Right forelimb (tissue), 1 donor: ENCODE measurements at regions not wholly inside any gene's neighbourhood (a gene's known extent, or its start where the extent isn't known, plus 50 kb on each side); places are given as distances from the start of the nearest gene placed in this dataset.

Source experiments
- DNase-seq: peaks from one replicate; pipeline ENCODE4 v3.0.0-alpha.2; 2018

GRCh38 chr6:168896321-168896720 is 357.3 kb downstream of the THBS2 start:
- no peak for DNase-seq

GRCh38 chr6:168895102-168895812 is 358.4 kb downstream of the THBS2 start:
- DNase-seq, result peak; percentile 87

- DNase-seq, result no peak
Measured at GRCh38 chr6:168892031-168892430, 361.6 kb downstream of the THBS2 start.

GRCh38 chr6:168890981-168891365 is 362.7 kb downstream of the THBS2 start:
- no peak for DNase-seq

DNA sequence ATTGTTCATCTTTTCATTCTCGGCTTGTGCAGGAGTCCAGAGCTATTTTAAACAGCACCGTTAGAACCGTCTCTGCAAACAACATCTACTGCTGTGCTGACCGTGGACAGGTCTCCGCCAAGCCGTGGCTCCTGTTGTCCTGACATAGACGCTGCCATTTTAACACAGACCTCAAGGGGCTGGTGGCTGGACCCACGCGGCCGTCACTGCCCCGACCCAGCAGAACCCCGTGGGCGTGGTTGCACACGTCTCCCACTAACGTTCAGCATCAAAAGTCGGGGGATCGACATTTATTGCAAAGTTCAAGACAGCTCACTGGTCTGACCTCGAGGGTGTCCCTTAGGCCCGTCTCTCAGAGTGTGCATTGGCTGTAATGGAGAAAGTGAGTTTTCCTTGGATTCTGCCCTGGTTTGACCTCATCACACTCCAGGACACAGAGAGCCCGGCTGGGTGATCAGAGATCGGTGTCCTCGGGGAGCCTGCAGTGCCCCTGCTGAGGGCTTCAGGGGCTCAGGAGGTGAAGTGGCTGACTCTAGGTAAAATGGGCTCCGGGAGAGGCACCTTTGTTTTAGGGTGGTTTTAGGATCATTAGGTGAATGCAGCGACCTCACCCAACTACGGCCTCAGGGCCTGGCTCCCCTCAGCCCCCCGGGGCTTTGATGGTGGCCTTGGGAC is 363.2 kb downstream of the THBS2 start:
- no peak for DNase-seq

- DNase-seq, result no peak
Measured at GRCh38 chr6:168888786-168889345, 364.8 kb downstream of the THBS2 start.

DNA sequence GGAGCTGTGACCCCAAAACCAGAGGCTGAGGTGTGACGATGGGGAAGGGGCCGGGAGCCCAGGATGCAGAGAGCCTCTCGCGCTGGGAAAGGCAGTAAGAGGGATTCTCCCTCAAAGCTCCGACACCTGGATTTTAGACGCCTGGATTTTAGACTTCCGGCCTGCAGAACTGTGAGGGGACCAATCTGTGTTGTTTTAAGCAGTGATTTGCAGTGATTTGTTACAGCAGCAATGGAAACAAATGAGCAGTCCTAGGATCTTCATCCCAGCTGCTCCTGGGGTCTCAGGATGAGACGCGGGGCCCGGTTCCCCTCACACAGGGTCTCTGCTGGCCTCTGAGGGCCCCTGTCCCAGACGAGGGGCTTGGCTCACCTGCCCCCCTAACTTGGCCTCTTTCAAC is 365.5 kb downstream of the THBS2 start:
- DNase-seq, result peak; percentile 37

- DNase-seq, result peak; percentile 37
Measured at GRCh38 chr6:168887621-168888020, 366.0 kb downstream of the THBS2 start.

- peak; percentile 17 for DNase-seq
Measured at GRCh38 chr6:168886964-168887363, 366.7 kb downstream of the THBS2 start.

DNA sequence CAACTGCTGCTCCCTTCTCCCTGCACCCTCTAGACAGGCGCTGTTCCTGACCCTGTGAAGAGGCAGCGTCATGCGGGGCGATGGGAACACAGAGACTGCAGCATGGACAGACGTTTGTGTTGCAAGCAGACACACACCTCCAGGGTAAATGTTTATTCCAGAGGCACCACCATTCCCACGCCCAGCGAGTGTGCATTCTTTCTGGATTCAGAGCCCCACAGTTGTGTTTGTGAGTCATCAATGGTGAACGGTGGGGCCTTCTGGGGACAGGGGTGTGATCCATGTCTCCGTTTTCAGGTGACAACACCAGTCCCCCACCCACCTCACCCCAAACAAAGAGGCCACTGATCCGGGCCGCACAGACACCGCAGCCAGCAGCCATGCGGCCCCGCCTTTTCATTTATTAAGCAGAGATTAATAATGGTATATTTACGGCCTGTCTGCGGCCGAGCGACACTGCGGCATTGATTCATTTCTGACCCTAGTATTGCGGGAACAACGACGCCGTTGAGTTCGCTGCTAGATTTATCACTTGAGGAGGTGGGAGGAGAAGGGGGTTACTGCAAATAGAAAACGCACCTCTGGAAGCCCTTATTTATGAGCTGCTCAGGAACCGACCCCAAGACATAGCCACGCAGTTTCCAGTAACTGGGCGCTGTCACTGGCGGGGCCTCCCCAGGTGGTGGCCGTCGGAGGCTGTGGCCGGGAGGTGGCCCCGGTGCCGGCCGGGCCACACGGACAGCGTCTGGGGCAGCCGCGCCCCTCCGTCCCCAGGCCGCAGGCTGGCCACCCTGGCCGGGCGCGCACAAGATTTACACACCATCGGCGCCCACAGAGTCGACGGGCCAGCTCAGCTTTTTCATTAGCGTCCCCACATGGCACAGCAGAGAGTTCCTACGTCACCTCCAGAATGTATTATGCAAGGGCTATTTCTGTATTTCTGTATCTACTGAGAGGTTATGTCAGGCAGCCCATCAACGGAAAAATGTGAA is 367.6 kb downstream of the THBS2 start:
- peak; percentile 48 for DNase-seq

DNA sequence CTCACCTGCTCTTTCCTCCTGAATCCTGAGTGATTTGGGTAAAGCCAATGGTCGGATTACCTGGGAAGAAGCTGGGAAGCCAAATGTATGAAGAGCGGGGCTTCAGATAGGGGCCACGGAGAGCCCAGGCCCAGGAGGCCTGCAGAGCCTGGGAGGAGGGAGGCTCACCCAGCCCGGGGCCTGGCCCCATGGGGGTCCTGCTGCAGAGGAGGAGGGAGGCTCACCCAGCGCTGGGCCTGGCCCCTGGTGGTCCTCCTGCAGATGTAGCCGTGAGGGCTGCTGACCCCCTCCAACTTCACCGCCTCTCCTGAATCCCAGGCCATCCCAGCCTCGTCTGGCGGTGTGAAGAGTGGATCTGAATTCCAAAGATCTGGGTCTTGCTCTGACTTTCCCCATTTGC is 368.4 kb downstream of the THBS2 start:
- peak; percentile 41 for DNase-seq

GRCh38 chr6:168884646-168885086 is 369.0 kb downstream of the THBS2 start:
- DNase-seq, result peak; percentile 88

GRCh38 chr6:168884050-168884645 is 369.5 kb downstream of the THBS2 start:
- no peak for DNase-seq

DNA sequence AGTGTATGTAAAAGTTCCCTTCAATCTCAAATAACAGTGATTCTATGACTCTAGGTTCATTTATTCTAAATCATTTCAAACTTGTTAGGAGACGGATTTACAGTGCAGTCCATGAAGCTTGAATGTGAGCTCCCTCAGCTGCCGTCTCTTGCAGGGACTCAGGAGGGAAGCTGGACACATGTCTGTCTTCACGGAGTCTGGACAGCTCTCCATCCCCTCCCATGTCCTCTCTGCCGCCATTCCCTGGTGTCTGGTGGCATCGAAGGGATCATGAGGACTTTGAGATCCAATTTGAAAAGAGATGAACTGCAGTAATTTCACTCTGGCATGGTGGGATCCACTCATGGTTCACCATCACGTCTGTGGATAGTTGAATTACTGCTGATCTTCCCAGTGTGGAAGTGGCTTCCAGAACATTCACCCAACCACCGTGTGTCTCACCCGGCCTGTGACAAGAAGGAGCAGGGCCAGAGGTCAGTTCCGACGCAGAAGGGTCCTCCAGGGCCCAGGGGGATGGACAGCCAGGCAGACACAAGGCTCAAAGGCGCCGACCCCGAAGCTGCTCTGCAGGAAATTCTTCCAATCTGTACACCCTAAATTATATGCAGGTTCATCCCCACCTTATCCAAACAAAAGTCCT is 370.1 kb downstream of the THBS2 start:
- DNase-seq, result no peak

- no peak for DNase-seq
Measured at GRCh38 chr6:168880271-168880670, 373.4 kb downstream of the THBS2 start.

GRCh38 chr6:168877821-168878282 is 375.8 kb downstream of the THBS2 start:
- no peak for DNase-seq

DNA sequence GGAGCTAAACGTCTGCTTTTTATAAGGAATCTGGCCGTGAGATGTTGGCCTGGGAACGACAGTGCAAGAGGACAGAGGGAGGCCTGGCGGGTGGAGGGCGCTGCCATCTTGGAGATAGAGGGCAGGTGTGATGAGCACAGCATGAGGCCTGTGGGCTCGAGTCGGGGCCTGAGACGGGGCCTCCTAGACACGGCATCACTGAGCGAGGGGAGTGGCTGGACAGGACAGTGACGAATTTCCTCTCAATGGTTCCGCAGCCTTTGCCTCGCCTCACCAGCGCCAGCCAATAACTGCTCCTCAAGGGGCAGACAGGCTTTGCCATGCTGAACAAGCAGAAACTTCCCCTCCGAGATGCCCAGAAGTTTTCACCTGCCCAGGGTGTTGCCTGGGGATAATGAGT is 376.7 kb downstream of the THBS2 start:
- DNase-seq, result no peak

GRCh38 chr6:168875811-168876576 is 377.7 kb downstream of the THBS2 start:
- no peak for DNase-seq

DNA sequence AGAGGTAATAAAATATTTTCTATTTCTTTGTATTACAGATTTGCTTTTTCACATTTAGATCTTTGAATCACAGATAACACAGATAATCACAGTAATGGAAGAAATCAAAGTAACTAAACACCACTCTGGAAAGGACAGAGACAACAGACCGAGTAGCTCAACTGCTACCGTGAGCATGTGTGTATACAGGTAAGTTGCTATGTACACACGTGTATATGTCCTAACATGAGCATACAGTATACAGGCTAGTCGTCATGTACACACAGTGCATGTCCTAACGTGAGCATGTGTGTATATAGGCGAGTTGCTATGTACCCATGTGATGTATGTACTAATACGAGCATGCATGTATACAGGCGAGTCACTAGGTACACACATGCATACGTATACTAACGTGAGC is 379.0 kb downstream of the THBS2 start:
- no peak for DNase-seq

GRCh38 chr6:168873278-168874190 is 380.1 kb downstream of the THBS2 start:
- DNase-seq, result no peak
